Parathyroid adenoma (tissue), 2 donors: ENCODE measurements at regions not wholly inside any gene's neighbourhood (a gene's known extent, or its start where the extent isn't known, plus 50 kb on each side); places are given as distances from the start of the nearest gene placed in this dataset.

ENCODE experiments used
- H2AFZ ChIP-seq: fragments of 300-600 bp; sonication (generic); one replicate; pipeline ENCODE4 v1.7.0; 2017; ENCODE audit warnings: antibody characterized with exemption, mild to moderate bottlenecking
- H3K27ac ChIP-seq: fragments of 300-600 bp; sonication (generic); one replicate; pipeline ENCODE4 v1.7.0; 2017
- H3K27me3 ChIP-seq: fragments of 300-600 bp; sonication (generic); one replicate; pipeline ENCODE4 v1.7.0; 2017; ENCODE audit warnings: low read length; ENCODE audit not compliant: control insufficient read depth, insufficient read depth
- H3K36me3 ChIP-seq: fragments of 300-600 bp; sonication (generic); one replicate; pipeline ENCODE4 v1.7.0; 2017; ENCODE audit warnings: low read length; ENCODE audit not compliant: control insufficient read depth, insufficient read depth
- H3K4me1 ChIP-seq: fragments of 300-600 bp; sonication (generic); one replicate; pipeline ENCODE4 v1.7.0; 2017; ENCODE audit warnings: control low read depth
- H3K4me2 ChIP-seq: fragments of 300-600 bp; sonication (generic); one replicate; pipeline ENCODE4 v1.7.0; 2017; ENCODE audit warnings: low read length
- H3K4me3 ChIP-seq: fragments of 300-600 bp; sonication (generic); one replicate; pipeline ENCODE4 v1.7.0; 2017; ENCODE audit warnings: low read depth, low read length
- H3K79me2 ChIP-seq: fragments of 300-600 bp; sonication (generic); one replicate; pipeline ENCODE4 v1.7.0; 2017; ENCODE audit warnings: control low read depth
- H3K9ac ChIP-seq: fragments of 300-600 bp; sonication (generic); one replicate; pipeline ENCODE4 v1.7.0; 2017; ENCODE audit warnings: mild to moderate bottlenecking
- H3K9me3 ChIP-seq: fragments of 300-600 bp; sonication (generic); one replicate; pipeline ENCODE4 v1.7.0; 2017; ENCODE audit warnings: low read length; ENCODE audit not compliant: control insufficient read depth
- CTCF ChIP-seq: fragments of 300-600 bp; sonication (generic); IDR thresholded peaks from one replicate; pipeline ENCODE4 v1.7.0; 2017; ENCODE audit warnings: antibody characterized with exemption, mild to moderate bottlenecking
- donor health status: primary hyperparathyroidism.

- Histone ChIP-seq H3K36me3 (no peaks in the 10 kb centered on the region), H3K79me2 (no peaks in the 10 kb centered on the region), H3K4me2 (no peak overlapping the region), H3K9ac (no peak overlapping the region), H3K4me3 (no peak overlapping the region), H2AFZ (no peak overlapping the region), H3K4me1 (no peaks in the 10 kb centered on the region), H3K27ac (no peak overlapping the region), H3K27me3 (no peaks in the 10 kb centered on the region), H3K9me3 (peaks cover 2% of the 10 kb centered on the region)
- no peak for TF ChIP-seq CTCF
Measured at GRCh38 chr1:173100476-173101107, 49.9 kb upstream of the TNFSF18 start.
